CD4-positive, alpha-beta T cell treated with Interleukin-12 subunit alpha and Interleukin-12 subunit beta, for 1 hour (primary cell): ENCODE measurements at regions not wholly inside any gene's neighbourhood (a gene's known extent, or its start where the extent isn't known, plus 50 kb on each side); places are given as distances from the start of the nearest gene placed in this dataset.
"Not testable (repeated sequence)": the region's sequence is repeated elsewhere in the genome, so short reads cannot be mapped to it uniquely, and the experiment has no call there.

Source experiments
- DNase-seq: peaks from one replicate; pipeline ENCODE4 v3.0.0-alpha.2; 2020

DNA sequence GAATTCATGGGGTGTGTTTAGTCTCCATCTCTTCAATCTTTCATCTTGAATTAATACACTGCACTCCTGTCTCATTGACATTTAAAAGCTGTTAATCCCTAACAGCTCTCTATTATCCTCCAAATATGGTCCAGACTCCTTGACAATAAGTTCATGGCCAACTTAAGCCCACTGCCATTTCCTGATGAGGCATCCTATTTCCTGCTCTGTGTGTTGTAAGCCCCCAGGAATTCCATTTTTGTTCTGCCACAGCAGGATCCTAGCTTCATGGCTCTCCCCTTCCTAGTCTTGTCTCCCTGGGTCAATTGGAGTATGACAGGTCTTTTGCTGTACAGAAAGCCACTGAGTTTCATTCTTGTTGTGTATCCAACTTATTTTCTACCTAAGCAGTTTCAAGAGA lies 218.8 kb downstream of the OTUD1 start:
- DNase-seq, result no peak

DNA sequence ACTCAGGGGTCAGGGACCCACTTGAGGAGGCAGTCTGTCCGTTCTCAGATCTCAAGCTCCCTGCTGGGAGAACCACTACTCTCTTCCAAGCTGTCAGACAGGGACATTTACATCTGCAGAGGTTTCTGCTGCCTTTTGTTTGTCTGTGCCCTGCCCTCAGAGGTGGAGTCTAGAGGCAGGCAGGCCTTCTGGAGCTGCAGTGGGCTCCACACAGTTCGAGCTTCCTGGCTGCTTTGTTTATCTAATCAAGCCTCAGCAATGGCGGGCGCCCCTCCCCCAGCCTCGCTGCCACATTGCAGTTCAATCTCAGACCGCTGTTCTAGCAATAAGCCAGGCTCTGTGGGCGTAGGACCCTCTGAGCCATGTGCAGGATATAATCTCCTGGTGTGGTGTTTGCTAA lies 233.0 kb downstream of the OTUD1 start:
- not testable (repeated sequence) for DNase-seq

DNA sequence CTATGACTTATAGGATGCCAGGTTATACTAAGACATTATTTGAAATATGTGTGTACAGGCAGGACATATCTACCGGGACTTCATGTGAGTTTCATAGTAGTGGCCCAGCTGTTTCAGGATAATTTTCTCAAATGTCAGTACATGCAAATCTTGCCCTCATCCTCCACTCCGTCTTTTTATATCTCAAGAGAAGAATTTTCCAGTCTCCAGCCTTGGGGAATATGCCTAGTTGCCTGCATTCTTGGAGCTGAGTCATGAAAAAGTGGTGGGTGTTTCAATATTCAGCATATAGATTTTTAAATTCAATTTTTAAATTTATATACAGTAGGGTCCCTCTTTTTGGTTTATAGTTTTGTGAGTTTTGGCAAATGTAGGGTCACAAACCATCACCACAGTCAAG lies 236.7 kb downstream of the OTUD1 start:
- DNase-seq, result no peak

DNA sequence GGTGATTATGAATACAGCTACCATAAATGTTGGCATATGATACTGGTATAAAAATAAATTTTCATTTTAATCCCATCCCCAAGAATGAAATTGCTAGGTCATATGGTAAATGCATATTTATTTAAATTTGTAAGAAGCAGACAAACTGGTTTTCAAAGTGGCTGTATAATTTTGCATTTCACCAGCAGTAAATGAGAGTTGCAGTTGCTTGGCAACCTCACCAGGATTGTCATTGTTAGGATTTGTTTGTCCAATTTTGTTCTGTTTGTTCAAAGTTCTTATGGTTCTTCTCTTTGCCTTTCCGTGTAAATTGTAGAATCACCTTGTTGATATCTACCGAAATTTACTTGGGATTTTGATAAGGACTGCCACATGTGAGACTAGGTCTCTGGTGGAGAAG lies 237.4 kb downstream of the OTUD1 start:
- no peak for DNase-seq

DNA sequence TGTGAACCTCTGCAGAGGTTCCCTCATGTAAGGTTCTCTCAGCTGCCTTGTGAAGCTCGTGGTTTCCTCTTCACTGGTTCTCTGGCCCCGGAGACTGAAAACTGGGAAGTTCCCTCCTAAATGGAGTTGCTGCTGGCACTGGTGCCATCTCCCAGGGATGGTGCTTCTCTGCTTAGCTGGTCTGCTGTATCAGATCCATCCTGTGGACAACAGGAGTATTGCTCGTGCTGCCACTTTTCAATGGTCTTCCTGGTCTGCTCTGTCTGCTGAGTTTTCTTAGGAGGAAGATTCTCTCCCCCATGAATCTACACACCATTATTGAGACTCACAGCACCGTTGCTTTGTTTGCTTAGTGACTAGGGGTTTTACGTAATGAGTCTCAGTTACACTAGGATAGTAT lies 247.8 kb downstream of the OTUD1 start:
- DNase-seq, result no peak

DNA sequence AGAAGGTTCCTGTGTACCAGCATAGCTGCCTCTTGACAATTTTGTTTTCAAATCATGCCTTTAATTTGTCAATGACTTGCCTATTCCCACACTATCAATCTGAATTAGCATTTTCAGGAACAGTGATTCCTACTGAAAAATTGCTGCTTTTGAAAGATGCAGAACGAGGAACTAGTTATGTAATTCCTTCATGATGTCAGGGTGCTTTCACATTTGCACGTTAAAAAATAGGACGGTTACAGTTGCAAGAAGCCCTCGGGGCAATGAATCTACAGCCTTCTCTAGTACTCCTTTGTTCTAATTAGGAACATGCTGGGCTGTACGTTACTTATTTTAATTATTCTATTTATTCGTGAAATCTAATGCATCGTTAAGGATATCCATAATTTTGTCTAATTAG lies 253.9 kb downstream of the OTUD1 start:
- no peak for DNase-seq

DNA sequence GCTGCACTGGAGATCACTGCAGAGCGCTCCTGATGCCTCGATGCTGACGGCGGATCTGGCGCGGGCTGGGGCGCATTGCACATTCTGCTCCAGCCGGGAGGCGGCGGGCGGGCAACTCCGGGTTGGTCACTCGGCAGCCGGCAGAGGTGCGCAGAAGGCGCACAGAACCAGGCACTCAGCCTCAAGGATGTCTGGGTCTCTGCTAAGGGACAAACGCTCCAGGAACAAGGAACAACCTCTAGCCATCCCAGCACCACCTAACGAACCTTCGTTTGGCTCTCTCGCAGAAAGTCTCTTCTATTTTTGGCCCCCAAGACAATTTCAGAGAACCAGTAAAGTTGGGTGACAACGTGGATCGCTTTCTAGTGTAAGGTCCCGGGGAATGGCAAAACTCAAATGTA lies 254.6 kb downstream of the OTUD1 start:
- no peak for DNase-seq

DNA sequence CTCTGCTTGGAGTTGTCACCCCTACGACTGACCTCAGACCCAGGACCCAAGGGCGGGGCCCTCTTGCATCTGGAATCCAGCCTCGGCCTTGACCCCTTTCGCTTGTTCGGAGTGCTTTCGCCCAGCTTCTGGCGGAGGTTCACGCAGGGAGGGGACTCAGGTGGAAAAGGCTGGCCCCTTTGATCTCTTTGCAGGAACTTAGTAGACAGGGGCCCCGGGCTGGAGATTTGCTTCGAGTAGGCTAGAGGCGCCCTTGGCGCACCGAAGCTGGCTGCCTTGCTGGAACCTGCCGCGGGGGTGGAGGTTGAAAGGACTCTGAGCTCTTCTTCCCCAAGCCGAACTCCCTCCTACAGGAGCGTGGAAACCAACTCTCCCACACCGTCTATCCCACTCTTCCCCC lies 255.1 kb downstream of the OTUD1 start:
- no peak for DNase-seq

DNA sequence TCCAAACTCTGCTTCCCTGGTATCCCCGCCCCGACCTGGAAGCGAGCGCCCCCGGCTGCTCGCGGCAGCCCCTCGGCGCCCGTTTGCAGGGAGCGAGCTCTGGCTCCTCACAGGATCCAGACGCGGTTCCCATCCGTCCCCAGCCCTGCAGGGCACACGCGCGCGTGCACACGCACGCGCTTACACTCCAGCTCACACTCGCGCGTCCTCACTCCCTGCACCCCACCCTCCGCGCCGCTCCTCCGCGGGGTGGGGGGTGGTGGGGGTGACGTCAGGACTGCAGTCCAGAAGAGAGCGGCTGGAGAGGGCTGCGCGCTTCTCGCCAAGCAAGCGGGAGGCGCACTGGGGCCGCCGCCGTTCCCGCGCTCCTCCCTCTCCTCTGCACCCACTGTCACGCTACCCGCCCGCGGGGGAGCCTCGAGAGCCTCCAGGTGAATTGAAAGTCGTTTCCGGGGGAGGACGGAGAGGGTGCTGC lies 255.6 kb downstream of the OTUD1 start:
- no peak for DNase-seq

DNA sequence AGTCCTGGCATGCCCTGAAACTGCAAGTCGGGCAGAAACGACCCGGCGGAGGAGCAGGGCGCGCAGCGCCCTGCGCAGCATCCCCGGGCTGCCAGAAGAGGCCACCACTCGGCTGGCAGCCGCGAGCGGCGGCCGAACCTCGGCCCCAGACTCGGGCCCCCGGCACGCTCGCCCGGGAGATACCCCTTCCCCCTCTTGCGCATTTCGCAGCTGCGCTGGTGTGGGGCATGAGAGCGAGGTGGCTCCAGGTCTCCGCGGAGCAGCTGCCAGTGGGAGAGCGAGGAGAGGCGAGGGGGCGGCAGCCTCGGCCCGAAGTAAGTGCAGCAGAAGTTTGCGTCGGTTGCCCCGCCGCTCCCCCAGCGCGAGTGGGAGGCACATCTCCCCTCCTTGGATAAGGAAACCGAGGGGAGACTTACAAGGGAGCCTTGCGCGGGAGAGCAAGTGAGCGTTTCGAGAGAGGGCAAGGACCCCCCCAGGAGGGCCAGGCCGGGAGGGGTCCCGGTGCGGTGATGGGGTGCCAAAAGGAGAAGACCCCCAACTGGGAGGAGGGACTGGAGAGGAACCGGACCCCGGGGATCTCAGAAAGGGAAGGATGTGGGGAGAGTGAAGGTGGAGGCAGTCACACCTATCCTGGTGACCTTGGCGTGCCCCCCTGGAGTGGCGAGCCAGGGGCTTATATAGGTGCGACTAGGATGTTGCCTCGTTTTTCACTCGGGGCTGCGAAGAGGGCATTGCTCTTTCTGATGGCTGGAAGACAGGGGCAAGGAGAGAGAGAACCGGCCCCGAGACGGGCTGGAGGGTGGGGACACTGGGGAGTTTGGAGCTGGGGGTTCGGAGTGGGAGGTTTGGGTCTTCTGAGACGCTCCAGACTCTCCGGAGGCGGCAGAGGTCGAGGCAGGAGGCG lies 256.3 kb downstream of the OTUD1 start:
- DNase-seq, result no peak

DNA sequence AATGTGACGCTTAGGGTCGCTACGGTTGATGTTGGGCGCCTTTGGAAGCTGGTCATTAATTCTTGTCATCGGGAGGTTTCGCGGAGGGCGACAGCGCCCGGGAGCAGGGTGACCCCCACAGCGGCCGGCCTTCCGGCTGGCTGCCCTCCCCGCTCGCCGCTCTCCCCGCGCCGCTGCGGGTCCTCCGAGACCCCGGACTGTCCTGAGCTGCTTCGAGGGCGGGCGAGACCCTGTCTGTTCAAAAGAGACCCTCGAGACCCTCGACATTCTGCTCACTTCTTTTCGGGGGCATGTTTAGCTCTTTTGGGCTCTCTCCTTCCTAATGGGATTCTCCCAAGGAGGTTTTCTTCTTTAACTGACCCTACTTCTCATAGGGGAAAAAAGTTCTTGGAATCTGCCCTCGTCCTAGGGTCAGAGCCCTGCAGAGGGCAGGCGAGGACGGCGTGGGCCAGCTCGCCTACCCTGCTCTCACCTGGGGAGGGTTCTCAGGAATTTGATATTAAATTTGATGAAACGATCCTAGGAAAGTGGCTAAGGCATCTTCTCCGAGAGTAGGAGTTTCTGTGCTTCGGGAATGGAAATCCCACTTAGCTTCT lies 257.0 kb downstream of the OTUD1 start:
- DNase-seq, result no peak

DNA sequence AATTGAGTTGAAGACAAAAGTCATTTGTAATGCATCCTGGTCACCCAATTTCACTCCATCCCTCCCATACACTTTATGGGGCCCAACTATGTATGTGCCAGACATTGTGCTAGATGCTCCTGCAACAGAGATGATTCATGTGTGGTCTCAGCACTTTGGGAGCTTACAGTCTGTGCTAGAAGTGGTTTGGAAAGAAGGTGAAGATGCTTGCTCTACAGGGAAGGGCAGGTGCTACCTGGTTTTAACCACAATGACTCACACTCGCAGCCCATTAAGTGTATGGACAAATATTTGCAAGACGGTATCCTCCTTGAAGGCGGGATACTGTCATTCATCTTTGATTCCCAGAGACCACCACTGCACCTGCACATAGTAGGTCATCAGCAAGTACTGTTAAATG lies 257.6 kb downstream of the OTUD1 start:
- no peak for DNase-seq

DNA sequence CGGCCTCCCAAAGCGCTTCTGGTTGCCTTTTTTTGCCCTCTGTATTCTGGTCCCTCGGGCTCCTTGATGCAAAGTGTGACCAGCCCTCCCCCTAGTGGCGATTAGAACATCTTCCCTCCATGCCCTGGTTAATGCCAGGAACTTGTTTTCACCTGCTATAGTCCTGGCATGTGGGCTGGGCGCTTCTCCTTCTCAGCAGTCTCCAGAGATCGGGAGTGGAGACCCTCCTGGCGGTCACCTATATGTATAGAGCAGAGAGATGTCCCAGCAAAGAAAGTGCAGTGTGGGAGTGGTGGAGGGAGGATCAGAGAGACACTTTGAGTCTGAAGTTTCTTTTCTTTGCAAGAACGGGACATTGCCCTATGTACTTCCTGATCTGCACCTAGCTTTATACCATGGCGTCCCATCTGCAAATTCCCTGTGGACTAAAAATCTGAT lies 264.1 kb downstream of the OTUD1 start:
- peak; percentile 44 for DNase-seq

DNA sequence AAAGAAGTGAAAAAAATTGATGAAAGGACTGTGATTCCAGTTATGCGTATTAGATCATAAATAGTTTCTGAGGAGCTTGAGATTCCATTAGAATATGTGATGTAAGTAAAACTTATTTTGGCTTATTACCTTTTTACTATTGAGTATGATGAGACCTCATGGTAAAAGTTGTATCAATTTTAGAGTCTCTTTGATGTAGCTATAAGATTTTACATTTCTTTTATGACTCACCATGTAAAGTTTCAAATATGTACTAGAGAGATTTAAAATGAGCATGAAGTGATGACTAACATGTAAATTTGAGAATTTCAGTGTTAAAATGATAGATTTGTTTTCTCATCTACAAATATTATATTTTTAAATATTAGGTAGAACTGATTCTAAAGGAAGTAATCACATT lies 276.5 kb downstream of the OTUD1 start:
- no peak for DNase-seq

DNA sequence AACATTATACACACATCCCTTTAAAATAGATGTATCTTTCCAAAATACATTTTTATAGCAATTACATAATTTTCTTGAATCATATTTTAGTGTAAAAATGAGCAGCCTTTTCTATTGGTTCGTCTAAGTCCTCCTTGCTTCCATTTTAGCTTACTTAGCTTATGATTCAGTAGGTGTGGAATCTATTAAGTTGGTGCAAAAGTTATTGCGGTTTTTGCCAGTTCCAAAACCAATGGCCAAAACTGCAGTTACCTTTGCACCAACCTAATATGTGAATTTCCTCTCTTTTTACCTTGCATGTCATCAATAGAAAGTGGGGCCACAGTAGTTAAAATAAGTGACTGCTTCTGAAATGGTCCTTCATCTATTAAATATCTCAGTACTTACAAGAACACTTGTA lies 279.0 kb downstream of the OTUD1 start:
- DNase-seq, result no peak

DNA sequence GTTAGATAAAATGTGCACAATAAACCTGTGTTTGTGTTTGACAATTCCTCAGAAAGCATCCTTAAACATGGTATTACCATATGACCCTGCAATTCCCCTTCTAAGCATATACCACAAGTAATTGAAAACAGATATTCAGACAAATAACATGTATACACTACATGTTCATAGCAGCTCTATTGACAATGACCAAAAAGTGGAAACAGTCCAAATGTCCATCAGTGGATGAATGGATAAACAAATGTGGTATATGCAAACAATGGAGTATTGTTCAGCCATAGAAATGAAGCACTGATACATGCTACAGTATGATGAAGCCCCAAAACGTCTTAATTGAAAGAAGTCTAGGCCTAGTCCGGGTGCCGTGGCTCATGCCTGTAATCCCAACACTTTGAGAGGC lies 280.1 kb downstream of the OTUD1 start:
- DNase-seq, result no peak

DNA sequence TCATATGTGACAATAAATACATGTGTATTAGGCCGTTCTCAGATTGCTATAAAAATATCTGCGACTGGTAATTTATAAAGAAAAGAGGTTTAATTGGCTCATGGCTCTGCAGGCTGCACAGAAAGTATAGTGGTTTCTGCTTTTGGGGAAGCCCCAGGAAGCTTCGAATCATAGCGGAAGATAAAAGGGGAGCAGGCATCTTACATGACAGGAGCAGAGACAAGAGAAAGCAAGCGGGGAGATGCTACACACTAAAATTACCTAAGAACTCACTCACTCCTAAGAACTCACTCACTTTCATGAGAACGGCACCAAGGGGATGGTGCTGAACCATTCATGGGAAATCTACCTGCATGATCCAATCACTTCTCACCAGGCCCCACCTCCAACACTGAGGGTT lies 284.9 kb downstream of the OTUD1 start:
- no peak for DNase-seq

DNA sequence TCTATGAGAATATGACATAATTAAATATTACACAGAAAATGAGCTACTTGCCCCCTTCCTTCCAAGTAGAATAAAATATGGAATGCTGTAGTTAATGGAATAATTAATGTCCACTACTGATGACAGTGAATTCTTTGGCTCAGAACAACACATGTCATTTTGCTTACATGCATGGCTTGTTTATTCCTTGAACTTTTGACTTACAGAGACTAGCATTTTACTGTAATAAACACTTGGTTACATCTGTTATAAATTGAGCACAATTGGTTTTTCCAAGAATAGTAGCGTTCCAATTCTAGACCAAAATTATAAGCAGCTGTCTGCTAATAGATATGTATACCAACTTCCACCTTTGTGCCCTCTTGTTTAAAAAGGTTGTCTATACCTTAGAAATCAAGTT lies 286.7 kb downstream of the OTUD1 start:
- DNase-seq, result no peak

DNA sequence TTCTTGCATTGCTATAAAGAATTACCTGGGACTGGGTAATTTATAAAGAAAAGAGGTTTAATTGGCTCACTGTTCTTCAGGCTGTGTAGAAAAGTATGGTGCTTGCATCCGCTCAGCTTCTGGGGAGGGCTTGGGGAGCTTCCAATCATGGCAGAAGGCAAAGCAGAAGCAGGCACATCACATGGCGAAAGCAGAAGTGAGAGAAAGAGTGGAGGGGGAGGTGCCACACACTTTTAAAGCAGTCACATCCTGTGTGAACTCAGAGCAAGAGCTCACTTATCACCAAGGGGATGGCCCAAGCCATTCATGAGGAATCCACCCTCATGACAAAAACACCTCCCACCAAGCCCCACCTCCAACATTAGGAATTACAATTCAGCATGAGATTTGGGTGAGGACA lies 303.5 kb downstream of the OTUD1 start:
- DNase-seq, result no peak

DNA sequence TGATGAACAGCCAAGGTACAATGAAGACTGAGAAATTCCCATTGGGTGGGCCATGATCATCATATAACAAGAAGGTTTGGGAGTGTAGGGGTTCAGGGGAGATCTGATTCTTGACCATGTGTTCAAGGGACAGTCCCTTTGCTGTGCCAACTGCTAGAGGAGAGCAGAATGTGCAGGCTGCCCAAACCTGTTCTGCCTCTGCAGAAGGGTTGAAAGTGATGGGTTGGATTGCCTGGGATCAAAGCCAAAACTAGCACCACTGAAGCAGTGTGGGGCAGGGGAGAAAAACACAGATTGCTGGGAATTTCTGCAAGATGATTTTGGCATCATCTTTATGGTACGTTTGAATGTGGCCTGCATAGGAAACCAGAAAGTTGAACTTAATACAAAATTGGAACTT lies 303.9 kb downstream of the OTUD1 start:
- no peak for DNase-seq

DNA sequence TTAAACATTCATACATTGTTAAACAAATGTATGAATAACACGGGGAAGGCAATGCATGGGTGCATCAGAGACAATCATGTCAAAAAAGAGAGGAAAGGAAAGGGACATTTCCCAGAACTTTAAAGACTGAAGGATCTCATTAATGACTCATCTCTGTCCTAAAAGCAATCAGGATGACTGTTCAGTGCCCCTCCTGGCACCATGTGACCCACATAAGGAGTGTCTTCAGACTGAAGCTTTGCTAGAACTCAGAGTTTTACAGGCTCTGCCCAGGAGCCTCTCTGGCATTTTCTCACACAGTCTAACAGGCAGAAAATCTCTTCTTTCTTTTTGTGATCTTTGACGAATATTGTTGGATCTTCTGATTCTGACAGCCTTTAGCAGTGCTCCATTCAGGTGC lies 315.3 kb downstream of the OTUD1 start:
- no peak for DNase-seq

DNA sequence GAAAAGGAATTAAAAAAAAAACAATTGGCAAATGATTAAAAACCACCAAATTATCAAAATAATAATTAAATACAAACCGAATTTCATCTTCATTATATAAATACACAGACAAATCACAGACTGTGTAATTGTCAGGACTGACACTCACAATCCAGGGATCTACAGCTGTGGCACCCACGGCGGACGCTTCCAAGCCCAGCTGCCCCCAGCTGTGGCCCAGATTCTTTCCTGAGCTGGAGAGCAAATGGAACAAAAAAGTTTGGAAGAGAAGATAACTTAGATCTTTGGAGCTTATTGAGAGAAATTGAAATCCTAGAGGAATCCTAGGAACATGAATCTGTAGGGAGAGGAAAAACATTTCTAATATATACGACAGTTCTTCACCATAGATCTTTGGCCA lies 316.1 kb downstream of the OTUD1 start:
- no peak for DNase-seq

DNA sequence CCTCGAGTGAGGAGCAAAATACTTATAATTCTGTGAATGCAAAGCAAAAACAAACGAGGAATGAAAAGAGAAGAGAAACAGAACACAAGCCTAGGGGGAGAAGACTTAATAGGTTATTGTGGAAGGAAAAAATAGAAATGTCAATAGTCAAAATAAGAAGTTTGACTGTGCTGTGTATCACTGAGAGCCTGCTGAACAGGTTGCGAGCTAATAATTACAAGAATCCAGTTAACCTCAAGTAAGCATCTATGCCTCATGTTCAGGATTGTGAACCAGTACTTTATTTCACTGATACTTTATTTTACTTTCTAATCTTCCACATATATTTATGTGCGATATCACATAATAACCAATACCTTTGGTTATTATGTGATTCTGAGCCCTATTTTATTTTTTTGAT lies 316.7 kb downstream of the OTUD1 start:
- no peak for DNase-seq

DNA sequence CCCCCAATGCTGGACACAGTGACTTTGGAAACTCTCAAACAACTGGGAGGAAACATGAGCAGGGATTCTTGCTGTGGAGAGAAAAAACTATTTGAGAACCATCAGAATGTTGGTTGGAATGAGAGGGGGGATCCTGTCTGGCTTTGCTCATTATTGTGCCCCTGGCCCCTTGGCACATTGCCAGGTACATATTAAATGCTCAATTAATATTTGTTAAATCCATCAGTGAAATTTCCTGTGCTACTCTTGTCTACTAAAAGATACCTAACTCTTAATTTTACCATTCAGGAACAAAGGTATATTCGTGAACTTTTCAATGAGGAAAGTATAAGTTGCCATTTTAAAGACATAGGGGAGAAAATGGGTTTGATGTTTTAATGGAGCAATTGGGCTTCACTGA lies 329.4 kb downstream of the OTUD1 start:
- DNase-seq, result no peak

DNA sequence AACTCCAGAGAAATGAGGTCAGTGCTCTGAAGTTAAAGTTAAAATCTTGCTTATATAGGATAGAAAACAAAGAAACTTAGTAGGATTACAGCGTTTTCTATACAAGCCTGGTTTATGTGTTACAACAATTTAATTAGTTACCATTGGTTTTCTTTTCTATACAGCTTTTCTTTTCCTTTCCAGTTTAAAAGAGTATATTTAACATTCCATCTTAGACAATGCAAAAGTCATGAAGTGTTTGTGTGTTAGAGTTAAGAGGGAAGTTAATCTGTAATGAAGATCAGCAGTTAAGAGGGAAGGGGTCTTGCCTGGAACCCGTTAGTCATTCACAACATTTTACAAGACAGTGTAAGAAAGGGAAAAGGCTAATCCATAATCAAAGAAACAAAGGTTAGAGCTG lies 338.3 kb downstream of the OTUD1 start:
- DNase-seq, result no peak
